ENCODE measurements at regions not wholly inside any gene's neighbourhood (a gene's known extent, or its start where the extent isn't known, plus 50 kb on each side); places are given as distances from the start of the nearest gene placed in this dataset.

DNA sequence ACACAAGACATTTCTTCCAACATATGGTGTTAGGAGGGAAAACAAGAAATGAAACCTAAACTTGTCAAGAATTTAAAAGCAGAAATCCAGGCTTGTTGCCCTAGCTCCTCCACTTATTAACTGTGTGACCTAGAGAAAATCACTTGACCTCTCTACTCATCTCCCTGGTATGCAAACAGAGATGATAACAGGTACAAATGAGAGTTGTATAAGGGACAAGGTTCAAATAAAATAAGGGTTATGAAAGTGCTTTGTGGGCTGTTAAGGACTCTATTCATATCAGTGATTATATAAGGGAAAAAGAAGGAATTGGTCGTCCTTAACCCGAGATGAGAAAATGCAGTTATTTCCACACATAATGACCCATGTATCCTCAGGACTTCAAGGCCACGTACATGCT, 372.7 kb upstream of the TENM4 start:
- no peak overlapping the region for H2AK5ac ChIP-seq (ENCODE audit: low read depth, low read length)
- no peak overlapping the region for H3K27ac ChIP-seq (ENCODE audit: insufficient read depth, low read length)
- no peak overlapping the region for H2AFZ ChIP-seq (replicated peaks; ENCODE audit: low read length, poor library complexity)
- no peak overlapping the region for H3K4me3 ChIP-seq (ENCODE audit: insufficient read depth, low read depth, low read length)
- no peak overlapping the region for H3K56ac ChIP-seq (ENCODE audit: extremely low read depth, insufficient read depth, low read length)
- H2BK15ac ChIP-seq (ENCODE audit: low read depth, low read length), result no peak overlapping the region
- no peaks in the 10 kb centered on the region for H3K27me3 ChIP-seq (ENCODE audit: control insufficient read depth, insufficient read depth, low read length)
- no peak overlapping the region for H2BK120ac ChIP-seq (ENCODE audit: low read depth, low read length)
- no peaks in the 10 kb centered on the region for H3K79me1 ChIP-seq (ENCODE audit: low read depth in 1 of 2, low read length in 2 of 2)
- no peaks in the 10 kb centered on the region for H3K36me3 ChIP-seq (ENCODE audit: control insufficient read depth, insufficient read depth, low read length)
- no peak overlapping the region for H4K5ac ChIP-seq (ENCODE audit: low read depth, low read length)
- no peak overlapping the region for H3K4me2 ChIP-seq (ENCODE audit: low read depth, low read length)
- whole genome bisulfite sequencing, 2 experiments (ENCODE audit: extremely low coverage in 2 of 2, insufficient read length in 1 of 2), result 33% methylated on average over 1 of the region's 3 CpGs; no CpG with 5 or more reads in 1 of the 2 experiments
- H4K8ac ChIP-seq (ENCODE audit: low read depth in 2 of 2, low read length in 2 of 2), result no peak overlapping the region
- no peak overlapping the region for H4K91ac ChIP-seq (ENCODE audit: insufficient read depth, low read depth, low read length)
- dilution Hi-C loops (cut with HindIII; ENCODE audit: low sequenced_read_pairs, unreplicated experiment), result no loop called here
- no peak overlapping the region for H3K14ac ChIP-seq (replicated peaks; ENCODE audit: low read depth, low read length)
- TF ChIP-seq MXI1 (IDR thresholded peaks at IDR 0.05; ENCODE audit: borderline replicate concordance, low read depth, low read length), result no peak
- H3K9me1 ChIP-seq (ENCODE audit: insufficient read depth, low read length), result no peaks in the 10 kb centered on the region
- H3K18ac ChIP-seq (ENCODE audit: low read depth, low read length), result no peak overlapping the region
- H2BK20ac ChIP-seq (ENCODE audit: low read depth, low read length), result no peak overlapping the region
- in situ Hi-C loops (cut with MboI; ENCODE audit: low sequenced_read_pairs), result no loop called here
- H4K20me1 ChIP-seq (ENCODE audit: insufficient read depth, low read length), result no peaks in the 10 kb centered on the region
- no TSS peak for BruUV-seq (replicated peaks)
- intact Hi-C loops (cut with micrococcal nuclease), result no loop called here
- no peaks in the 10 kb centered on the region for H3K4me1 ChIP-seq (ENCODE audit: control insufficient read depth, insufficient read depth, low read length)
- DNase-seq, result no peak
- H3K23ac ChIP-seq (ENCODE audit: low read depth, low read length), result no peak overlapping the region
- CTCF ChIA-PET, result no interaction called here
- H3K9me3 ChIP-seq (ENCODE audit: control insufficient read depth, insufficient read depth, low read length), result no peaks in the 10 kb centered on the region
- H2BK5ac ChIP-seq (ENCODE audit: low read depth, low read length, poor library complexity, severe bottlenecking), result no peak overlapping the region
- POLR2A ChIA-PET (ENCODE audit: unreplicated experiment), result no interaction called here
- no peak overlapping the region for H3K4ac ChIP-seq (ENCODE audit: low read depth, low read length)
- no peak overlapping the region for H2AK9ac ChIP-seq (replicated peaks; ENCODE audit: low read depth, low read length, poor library complexity)
- ATAC-seq (ENCODE audit: low read depth), result no peak
- no peak overlapping the region for H3K9ac ChIP-seq (ENCODE audit: low read depth, low read length)
